ENCODE measurements at regions not wholly inside any gene's neighbourhood (a gene's known extent, or its start where the extent isn't known, plus 50 kb on each side); places are given as distances from the start of the nearest gene placed in this dataset.
A peak's percentile ranks its signal among the peaks of the same experiment; 100 is the strongest.

DNA sequence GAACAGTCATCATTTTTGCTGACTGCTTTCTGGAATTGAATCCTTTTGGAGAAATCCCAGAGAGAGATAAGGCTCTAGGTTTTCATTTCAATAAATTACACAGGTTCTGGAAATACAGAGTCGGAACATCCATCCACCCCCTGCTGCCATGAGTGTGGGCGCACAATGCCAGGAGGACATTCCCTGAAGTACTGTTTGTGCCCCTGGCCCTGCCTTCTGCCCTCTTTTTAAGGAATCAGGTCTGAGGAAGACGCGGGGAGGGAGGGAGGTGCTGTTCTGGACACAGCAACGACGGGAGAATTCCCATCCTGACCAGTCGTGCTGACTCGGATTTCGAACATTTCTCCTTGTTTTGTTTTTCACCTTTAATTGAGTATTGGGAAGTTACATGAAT is 69.0 kb downstream of the SEC61G start:
- no peak overlapping the region for H2BK5ac ChIP-seq (ENCODE audit: low read depth, low read length)
- no peak overlapping the region for H2BK120ac ChIP-seq (replicated peaks; ENCODE audit: low read depth, low read length)
- FAIRE-seq = no peak
- H3K4me2 ChIP-seq (ENCODE audit: insufficient read depth in 1 of 2, low read depth in 2 of 2, low read length in 2 of 2) = no peak overlapping the region
- no peak overlapping the region for H4K91ac ChIP-seq (replicated peaks; ENCODE audit: insufficient read length, low read length)
- H2AFZ ChIP-seq (ENCODE audit: low read length) = peak overlapping the region; percentile 39; the same call in 1 of the 2 replicates
- no peak overlapping the region for H2BK12ac ChIP-seq (ENCODE audit: low read depth, low read length)
- no peaks in the 10 kb centered on the region for H3K27me3 ChIP-seq (replicated peaks in 1 of 4; ENCODE audit: control insufficient read depth in 3 of 4, extremely low read depth in 1 of 4, insufficient read depth in 3 of 4, low read length in 3 of 4)
- H3K4me1 ChIP-seq (replicated peaks in 1 of 4; ENCODE audit: control insufficient read depth in 3 of 4, insufficient read depth in 4 of 4, low read length in 3 of 4) = no peaks in the 10 kb centered on the region
- H2BK15ac ChIP-seq (ENCODE audit: low read length) = no peak overlapping the region
- H3K4ac ChIP-seq (replicated peaks; ENCODE audit: insufficient read length, low read depth, low read length) = no peak overlapping the region
- no peaks in the 10 kb centered on the region for H4K20me1 ChIP-seq (replicated peaks in 1 of 2; ENCODE audit: control insufficient read depth in 1 of 2, insufficient read depth in 2 of 2, low read length in 2 of 2)
- no peak overlapping the region for H3K4me3 ChIP-seq (ENCODE audit: extremely low read depth in 1 of 4, insufficient read depth in 2 of 4, low read depth in 3 of 4, low read length in 4 of 4)
- no peak overlapping the region for H3K14ac ChIP-seq (ENCODE audit: insufficient read length)
- H3K27ac ChIP-seq (ENCODE audit: low read depth, low read length) = no peak overlapping the region
- H3K56ac ChIP-seq (replicated peaks; ENCODE audit: insufficient read length, low read depth, low read length) = no peak overlapping the region
- no peak for DNase-seq (ENCODE audit: low read depth in 1 of 2, low spot score in 2 of 2)
- H4K5ac ChIP-seq (ENCODE audit: insufficient read length, low read depth, low read length) = no peak overlapping the region
- H3K79me1 ChIP-seq (ENCODE audit: low read depth, low read length) = no peaks in the 10 kb centered on the region
- no peaks in the 10 kb centered on the region for H3K36me3 ChIP-seq (ENCODE audit: control insufficient read depth in 2 of 4, insufficient read depth in 4 of 4, low read length in 3 of 4)
- H3K9ac ChIP-seq (replicated peaks in 1 of 4; ENCODE audit: extremely low read depth in 1 of 4, low read depth in 3 of 4, low read length in 3 of 4) = no peak overlapping the region
- H3K79me2 ChIP-seq (ENCODE audit: control insufficient read depth in 1 of 2, insufficient read depth in 2 of 2, low read length in 2 of 2) = no peaks in the 10 kb centered on the region
- no peaks in the 10 kb centered on the region for H3K23me2 ChIP-seq (ENCODE audit: low read depth, low read length)
- POLR2A ChIA-PET (ENCODE audit: partially characterized antibody) = no interaction called here
- CTCF ChIA-PET (ENCODE audit: partially characterized antibody) = no interaction called here
- H3K23ac ChIP-seq (ENCODE audit: insufficient read length) = no peak overlapping the region
- no peak overlapping the region for H2BK20ac ChIP-seq (ENCODE audit: low read length)
- H3K18ac ChIP-seq (ENCODE audit: extremely low read depth, low read length) = no peak overlapping the region
- H4K8ac ChIP-seq (ENCODE audit: extremely low read depth, insufficient read depth, low read length) = peak overlapping the region; percentile 38; the same call in 1 of the 2 replicates
- TF ChIP-seq BACH1 (IDR thresholded peaks at IDR 0.05; ENCODE audit: low read length) (no peak), CBX8 (IDR thresholded peaks at IDR 0.05; ENCODE audit: borderline replicate concordance, low read depth, low read length) (no peak), MAFK (IDR thresholded peaks at IDR 0.05; ENCODE audit: low read depth, low read length) (no peak), ATF3 (IDR thresholded peaks at IDR 0.05; ENCODE audit: insufficient read depth, low read depth, low read length) (no peak)
- TF ChIP-seq, protein P1, sequence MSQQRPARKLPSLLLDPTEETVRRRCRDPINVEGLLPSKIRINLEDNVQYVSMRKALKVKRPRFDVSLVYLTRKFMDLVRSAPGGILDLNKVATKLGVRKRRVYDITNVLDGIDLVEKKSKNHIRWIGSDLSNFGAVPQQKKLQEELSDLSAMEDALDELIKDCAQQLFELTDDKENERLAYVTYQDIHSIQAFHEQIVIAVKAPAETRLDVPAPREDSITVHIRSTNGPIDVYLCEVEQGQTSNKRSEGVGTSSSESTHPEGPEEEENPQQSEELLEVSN (IDR thresholded peaks at IDR 0.05) = no peak
- H3K9me3 ChIP-seq (ENCODE audit: insufficient read depth in 2 of 2, low read depth in 1 of 2, low read length in 1 of 2) = no peaks in the 10 kb centered on the region
- no peak overlapping the region for H2AK5ac ChIP-seq (ENCODE audit: low read depth, low read length)
- WGBS, 2 experiments (ENCODE audit: extremely low coverage in 1 of 2, insufficient coverage in 1 of 2, insufficient read length in 1 of 2, insufficient replicate concordance in 2 of 2, low coverage in 1 of 2, low lambda C conversion rate in 2 of 2, missing lambda C conversion rate in 1 of 2) = 85% methylated on average over 8 of the region's 9 CpGs; no CpG with 5 or more reads in 1 of the 2 experiments
